ENCODE measurements at regions not wholly inside any gene's neighbourhood (a gene's known extent, or its start where the extent isn't known, plus 50 kb on each side); places are given as distances from the start of the nearest gene placed in this dataset.

- no peak for TF ChIP-seq GATA2 (IDR thresholded peaks at IDR 0.05; ENCODE audit: low read depth, low read length)
- TF ChIP-seq GATA3 (IDR thresholded peaks at IDR 0.05; ENCODE audit: low read depth, low read length) = no peak
Measured at GRCh38 chr5:179405426-179406030, 60.3 kb upstream of the ADAMTS2 start.
